ENCODE measurements at regions not wholly inside any gene's neighbourhood (a gene's known extent, or its start where the extent isn't known, plus 50 kb on each side); places are given as distances from the start of the nearest gene placed in this dataset.
"Not testable (repeated sequence)": the region's sequence is repeated elsewhere in the genome, so short reads cannot be mapped to it uniquely, and the experiment has no call there.

- not testable (repeated sequence) for TF ChIP-seq ZBTB7A (tag by site-specific recombination; IDR thresholded peaks at IDR 0.05; ENCODE audit: low read depth); ZNF248 (tag by site-specific recombination; IDR thresholded peaks at IDR 0.05); CTCF (tag by site-specific recombination; IDR thresholded peaks at IDR 0.05); ZNF24 (tag by site-specific recombination; IDR thresholded peaks at IDR 0.05); ZNF585B (tag by site-specific recombination; IDR thresholded peaks at IDR 0.05); TCF7L2 (IDR thresholded peaks at IDR 0.05; ENCODE audit: borderline replicate concordance, low read depth, low read length); WT1 (tag by site-specific recombination; IDR thresholded peaks at IDR 0.05); PATZ1 (tag by site-specific recombination; IDR thresholded peaks at IDR 0.05); ZNF184 (tag by site-specific recombination; IDR thresholded peaks at IDR 0.05); YY1 (tag by site-specific recombination; IDR thresholded peaks at IDR 0.05); ZNF175 (tag by site-specific recombination; IDR thresholded peaks at IDR 0.05)
These were observed 64.1 kb upstream of the OR5P2 start for GRCh38 chr11:7860844-7861243.

Data from HEK293 (cell line).